HUES48 (cell line): ENCODE measurements at regions not wholly inside any gene's neighbourhood (a gene's known extent, or its start where the extent isn't known, plus 50 kb on each side); places are given as distances from the start of the nearest gene placed in this dataset.
"Not testable (repeated sequence)": the region's sequence is repeated elsewhere in the genome, so short reads cannot be mapped to it uniquely, and the experiment has no call there.

Experiments
- H3K27ac ChIP-seq: one replicate; pipeline ENCODE4 v1.7.0; 2013; ENCODE audit warnings: low read depth, low read length, inconsistent platforms
- H3K27me3 ChIP-seq: 2 replicates; pipeline ENCODE4 v1.6.1; 2013; ENCODE audit warnings: mild to moderate bottlenecking, low read length; ENCODE audit not compliant: control insufficient read depth, insufficient read depth
- H3K36me3 ChIP-seq: 2 replicates; pipeline ENCODE4 v1.6.1; 2013; ENCODE audit warnings: low read length; ENCODE audit not compliant: control insufficient read depth, insufficient read depth
- H3K4me1 ChIP-seq: 2 replicates; pipeline ENCODE4 v1.6.1; 2013; ENCODE audit warnings: mild to moderate bottlenecking, low read length; ENCODE audit not compliant: control insufficient read depth, insufficient read depth
- H3K4me3 ChIP-seq: 2 replicates; pipeline ENCODE4 v1.5.1; 2013; ENCODE audit warnings: mild to moderate bottlenecking, low read depth, low read length
- H3K9ac ChIP-seq: 2 replicates; pipeline ENCODE4 v1.6.1; 2013; ENCODE audit warnings: mild to moderate bottlenecking, low read depth, low read length, moderate library complexity
- H3K9me3 ChIP-seq: 2 replicates; pipeline ENCODE4 v1.6.1; 2013; ENCODE audit warnings: low read length; ENCODE audit not compliant: control insufficient read depth, insufficient read depth

GRCh38 chr7:131667699-131668098 is 111.3 kb upstream of the PODXL start:
- Histone ChIP-seq H3K27me3 (no peaks in the 10 kb centered on the region), H3K36me3 (no peaks in the 10 kb centered on the region), H3K9ac (no peak overlapping the region)

GRCh38 chr7:131665021-131665420 is 108.6 kb upstream of the PODXL start:
- Histone ChIP-seq H3K9ac (no peak overlapping the region), H3K27me3 (no peaks in the 10 kb centered on the region), H3K27ac (no peak overlapping the region), H3K9me3 (no peaks in the 10 kb centered on the region), H3K4me1 (peaks cover 12% of the 10 kb centered on the region), H3K36me3 (no peaks in the 10 kb centered on the region), H3K4me3 (no peak overlapping the region)

More at GRCh38 chr7:131667699-131668098, 111.3 kb upstream of the PODXL start:
- no peak overlapping the region for H3K4me3 ChIP-seq
- no peaks in the 10 kb centered on the region for H3K9me3 ChIP-seq
- H3K4me1 ChIP-seq: peaks cover 6% of the 10 kb centered on the region
- H3K27ac ChIP-seq: no peak overlapping the region

GRCh38 chr7:131664570-131664969 is 108.1 kb upstream of the PODXL start:
- no peak overlapping the region for H3K9ac ChIP-seq
- H3K27me3 ChIP-seq: no peaks in the 10 kb centered on the region
- no peaks in the 10 kb centered on the region for H3K36me3 ChIP-seq

GRCh38 chr7:131662301-131662873 is 106.0 kb upstream of the PODXL start:
- H3K27ac ChIP-seq: peak overlapping the region; percentile 47
- H3K9me3 ChIP-seq, H3K4me3 ChIP-seq, H3K36me3 ChIP-seq, H3K27me3 ChIP-seq, H3K9ac ChIP-seq: not testable (repeated sequence)
- H3K4me1 ChIP-seq: peaks cover 12% of the 10 kb centered on the region

More at GRCh38 chr7:131664570-131664969, 108.1 kb upstream of the PODXL start:
- no peak overlapping the region for H3K27ac ChIP-seq
- no peak overlapping the region for H3K4me3 ChIP-seq
- no peaks in the 10 kb centered on the region for H3K9me3 ChIP-seq
- peaks cover 12% of the 10 kb centered on the region for H3K4me1 ChIP-seq

GRCh38 chr7:131657881-131658280 is 101.5 kb upstream of the PODXL start:
- Histone ChIP-seq H3K9me3 (no peaks in the 10 kb centered on the region), H3K4me3 (no peak overlapping the region), H3K4me1 (peaks cover 29% of the 10 kb centered on the region), H3K27me3 (no peaks in the 10 kb centered on the region), H3K27ac (no peak overlapping the region), H3K9ac (no peak overlapping the region), H3K36me3 (no peaks in the 10 kb centered on the region)

- Histone ChIP-seq H3K36me3 (no peaks in the 10 kb centered on the region), H3K9me3 (no peaks in the 10 kb centered on the region), H3K27me3 (no peaks in the 10 kb centered on the region), H3K4me1 (peaks cover 25% of the 10 kb centered on the region), H3K9ac (no peak overlapping the region), H3K4me3 (no peak overlapping the region), H3K27ac (no peak overlapping the region)
Measured at GRCh38 chr7:131656980-131657723, 100.7 kb upstream of the PODXL start.

- H3K4me3 ChIP-seq: no peak overlapping the region
- no peaks in the 10 kb centered on the region for H3K9me3 ChIP-seq
- H3K27me3 ChIP-seq: no peaks in the 10 kb centered on the region
- H3K4me1 ChIP-seq: peaks cover 24% of the 10 kb centered on the region
- no peak overlapping the region for H3K27ac ChIP-seq
- H3K9ac ChIP-seq: no peak overlapping the region
- H3K36me3 ChIP-seq: no peaks in the 10 kb centered on the region
Measured at GRCh38 chr7:131655866-131656265, 99.4 kb upstream of the PODXL start.

- Histone ChIP-seq H3K27me3 (no peaks in the 10 kb centered on the region), H3K9ac (no peak overlapping the region), H3K27ac (no peak overlapping the region), H3K36me3 (no peaks in the 10 kb centered on the region), H3K9me3 (no peaks in the 10 kb centered on the region), H3K4me3 (no peak overlapping the region), H3K4me1 (peaks cover 24% of the 10 kb centered on the region)
Measured at GRCh38 chr7:131655447-131655846, 99.0 kb upstream of the PODXL start.

GRCh38 chr7:131654668-131655326 is 98.4 kb upstream of the PODXL start:
- H3K4me1 ChIP-seq: peaks cover 24% of the 10 kb centered on the region
- H3K27me3 ChIP-seq: no peaks in the 10 kb centered on the region
- H3K27ac ChIP-seq: no peak overlapping the region
- H3K4me3 ChIP-seq: no peak overlapping the region
- no peak overlapping the region for H3K9ac ChIP-seq
- no peaks in the 10 kb centered on the region for H3K36me3 ChIP-seq
- H3K9me3 ChIP-seq: no peaks in the 10 kb centered on the region

- H3K27me3 ChIP-seq: no peaks in the 10 kb centered on the region
- no peaks in the 10 kb centered on the region for H3K36me3 ChIP-seq
- H3K4me1 ChIP-seq: peaks cover 30% of the 10 kb centered on the region
- H3K4me3 ChIP-seq: no peak overlapping the region
- H3K9me3 ChIP-seq: no peaks in the 10 kb centered on the region
- H3K27ac ChIP-seq: no peak overlapping the region
- H3K9ac ChIP-seq: no peak overlapping the region
Measured at GRCh38 chr7:131654249-131654558, 97.8 kb upstream of the PODXL start.
